ENCODE measurements at regions not wholly inside any gene's neighbourhood (a gene's known extent, or its start where the extent isn't known, plus 50 kb on each side); places are given as distances from the start of the nearest gene placed in this dataset.

DNA sequence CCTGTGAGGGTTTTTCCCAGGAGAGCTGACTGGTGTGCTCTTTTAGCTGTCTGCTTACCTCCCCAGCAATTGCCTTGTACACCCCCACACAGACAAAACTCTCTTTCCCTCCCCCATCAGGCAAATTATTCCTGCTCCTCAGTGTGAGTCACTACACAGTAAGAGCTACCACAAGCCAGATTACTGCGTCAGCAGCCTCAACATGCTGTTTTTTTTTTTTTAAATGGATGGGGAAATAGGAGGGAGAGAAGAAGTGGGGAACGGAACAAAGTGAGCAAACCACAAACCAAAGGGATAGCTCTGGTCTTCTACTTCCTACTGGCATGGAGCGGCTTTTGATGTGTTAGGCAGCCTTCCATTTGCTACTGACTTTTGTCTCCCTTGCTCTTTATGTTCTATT, 107.5 kb upstream of the ACSL4 start:
- TF ChIP-seq, protein P1, sequence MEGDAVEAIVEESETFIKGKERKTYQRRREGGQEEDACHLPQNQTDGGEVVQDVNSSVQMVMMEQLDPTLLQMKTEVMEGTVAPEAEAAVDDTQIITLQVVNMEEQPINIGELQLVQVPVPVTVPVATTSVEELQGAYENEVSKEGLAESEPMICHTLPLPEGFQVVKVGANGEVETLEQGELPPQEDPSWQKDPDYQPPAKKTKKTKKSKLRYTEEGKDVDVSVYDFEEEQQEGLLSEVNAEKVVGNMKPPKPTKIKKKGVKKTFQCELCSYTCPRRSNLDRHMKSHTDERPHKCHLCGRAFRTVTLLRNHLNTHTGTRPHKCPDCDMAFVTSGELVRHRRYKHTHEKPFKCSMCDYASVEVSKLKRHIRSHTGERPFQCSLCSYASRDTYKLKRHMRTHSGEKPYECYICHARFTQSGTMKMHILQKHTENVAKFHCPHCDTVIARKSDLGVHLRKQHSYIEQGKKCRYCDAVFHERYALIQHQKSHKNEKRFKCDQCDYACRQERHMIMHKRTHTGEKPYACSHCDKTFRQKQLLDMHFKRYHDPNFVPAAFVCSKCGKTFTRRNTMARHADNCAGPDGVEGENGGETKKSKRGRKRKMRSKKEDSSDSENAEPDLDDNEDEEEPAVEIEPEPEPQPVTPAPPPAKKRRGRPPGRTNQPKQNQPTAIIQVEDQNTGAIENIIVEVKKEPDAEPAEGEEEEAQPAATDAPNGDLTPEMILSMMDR (IDR thresholded peaks at IDR 0.05), result no peak
- no peak for TF ChIP-seq TCF7L2 (IDR thresholded peaks at IDR 0.05; ENCODE audit: low read depth, low read length)
- TF ChIP-seq SIN3A (IDR thresholded peaks at IDR 0.05; ENCODE audit: borderline replicate concordance, insufficient read depth, low read depth, low read length), result no peak

All from Panc1 (cell line).